HUES64 (cell line): ENCODE measurements at regions not wholly inside any gene's neighbourhood (a gene's known extent, or its start where the extent isn't known, plus 50 kb on each side); places are given as distances from the start of the nearest gene placed in this dataset.

ENCODE experiments used
- H3K27ac ChIP-seq: 2 replicates; pipeline ENCODE4 v1.7.0; 2013; ENCODE audit warnings: low read depth, low read length, inconsistent platforms
- H3K27me3 ChIP-seq: 2 replicates; pipeline ENCODE4 v1.6.1; 2013; ENCODE audit warnings: mild to moderate bottlenecking, low read length; ENCODE audit not compliant: insufficient read depth
- H3K36me3 ChIP-seq: 2 replicates; pipeline ENCODE4 v1.6.1; 2013; ENCODE audit warnings: mild to moderate bottlenecking, low read length; ENCODE audit not compliant: insufficient read depth
- H3K4me1 ChIP-seq: 2 replicates; pipeline ENCODE4 v1.6.1; 2013; ENCODE audit warnings: mild to moderate bottlenecking, low read length, moderate library complexity; ENCODE audit not compliant: insufficient read depth
- H3K4me3 ChIP-seq: 2 replicates; pipeline ENCODE4 v1.5.1; 2013; ENCODE audit warnings: mild to moderate bottlenecking, low read length, moderate library complexity
- H3K9ac ChIP-seq: 2 replicates; pipeline ENCODE4 v1.6.1; 2013; ENCODE audit warnings: mild to moderate bottlenecking, low read depth, low read length
- H3K9me3 ChIP-seq: 2 replicates; pipeline ENCODE4 v1.6.1; 2013; ENCODE audit warnings: low read depth, low read length; ENCODE audit not compliant: insufficient read depth
- WGBS: fragments of 150-250, 120-280 bp; methylation state at CpG from one replicate; pipeline ENCODE4 v1.1.7; 2013; ENCODE audit warnings: missing lambda C conversion rate; 5-methylcytosine and 5-hydroxymethylcytosine counted together

DNA sequence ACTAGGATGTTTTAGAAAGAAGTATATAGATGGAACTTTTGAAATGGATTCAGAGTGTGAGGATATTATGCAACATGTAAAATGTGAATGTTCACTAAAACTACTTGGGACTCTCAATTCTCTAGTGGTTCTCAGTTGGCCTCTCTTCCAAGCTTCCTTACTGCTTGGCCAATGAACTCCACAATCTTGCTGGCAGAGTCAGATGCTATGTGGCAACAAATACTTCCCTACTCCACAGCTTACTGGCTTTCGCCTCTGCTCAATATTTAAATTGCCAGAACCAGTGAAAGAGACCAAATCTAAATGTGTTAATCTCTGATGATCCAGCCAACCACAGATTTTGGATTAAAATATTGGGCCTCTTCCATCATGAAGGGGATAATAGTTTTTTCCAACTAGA is 138.4 kb downstream of the HTR1B start:
- Histone ChIP-seq H3K9ac (no peak overlapping the region), H3K4me3 (no peak overlapping the region), H3K4me1 (no peaks in the 10 kb centered on the region), H3K27me3 (no peaks in the 10 kb centered on the region), H3K27ac (no peak overlapping the region), H3K9me3 (no peaks in the 10 kb centered on the region), H3K36me3 (no peaks in the 10 kb centered on the region)
- 100% methylated on average over 1 of the region's 1 CpG for WGBS

DNA sequence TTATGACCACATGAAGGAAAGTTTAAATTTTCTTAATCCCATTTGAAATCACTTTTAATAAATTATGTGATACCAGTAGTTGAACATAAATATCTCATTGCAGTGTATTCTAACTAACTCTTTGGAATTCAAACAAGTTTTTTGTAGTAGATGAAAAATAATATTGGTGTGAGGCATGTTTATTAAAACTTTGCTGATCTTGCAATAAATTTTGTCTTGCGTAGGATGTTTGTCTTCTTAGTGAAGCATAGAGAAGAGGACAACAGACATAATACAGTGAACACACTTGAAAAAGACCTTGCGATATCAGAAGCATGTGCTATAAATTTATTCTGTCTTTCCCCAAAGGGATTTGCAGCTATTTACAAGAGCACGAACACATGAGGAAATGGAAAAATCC is 140.7 kb downstream of the HTR1B start:
- Histone ChIP-seq H3K4me1 (no peaks in the 10 kb centered on the region), H3K9ac (no peak overlapping the region), H3K36me3 (no peaks in the 10 kb centered on the region), H3K4me3 (no peak overlapping the region), H3K27ac (no peak overlapping the region), H3K27me3 (no peaks in the 10 kb centered on the region), H3K9me3 (no peaks in the 10 kb centered on the region)
- WGBS = 98% methylated on average over 3 of the region's 3 CpGs

DNA sequence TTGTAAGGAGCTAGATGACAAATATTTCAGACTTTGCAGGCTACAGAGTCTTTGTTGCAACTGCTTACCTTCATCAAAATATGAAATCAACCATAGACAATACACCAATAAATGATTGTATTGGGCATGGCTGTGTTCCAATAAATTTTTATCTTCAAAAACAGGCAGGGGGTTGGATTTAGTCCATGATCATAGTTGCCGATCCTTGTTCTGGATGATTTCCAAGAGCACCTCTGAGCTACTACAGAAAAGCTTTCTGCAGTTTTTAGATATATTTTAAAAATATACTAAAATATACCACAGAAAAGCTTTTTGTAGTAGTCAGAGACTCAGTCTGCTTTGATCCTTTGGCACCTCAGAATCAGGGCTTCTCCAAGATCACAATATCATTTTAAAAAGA is 145.0 kb downstream of the HTR1B start:
- H3K27me3 ChIP-seq = no peaks in the 10 kb centered on the region
- no peak overlapping the region for H3K27ac ChIP-seq
- no peaks in the 10 kb centered on the region for H3K9me3 ChIP-seq
- H3K36me3 ChIP-seq = no peaks in the 10 kb centered on the region
- no peak overlapping the region for H3K9ac ChIP-seq
- H3K4me3 ChIP-seq = no peak overlapping the region
- WGBS = 83% methylated on average over 1 of the region's 1 CpG
- H3K4me1 ChIP-seq = no peaks in the 10 kb centered on the region

GRCh38 chr6:77313595-77313994 is 149.7 kb downstream of the HTR1B start:
- H3K36me3 ChIP-seq = no peaks in the 10 kb centered on the region
- H3K4me1 ChIP-seq = no peaks in the 10 kb centered on the region
- H3K27me3 ChIP-seq = no peaks in the 10 kb centered on the region
- no peak overlapping the region for H3K9ac ChIP-seq
- no peak overlapping the region for H3K4me3 ChIP-seq
- no peak overlapping the region for H3K27ac ChIP-seq
- H3K9me3 ChIP-seq = no peaks in the 10 kb centered on the region
- 89% methylated on average over 1 of the region's 1 CpG for WGBS

- Histone ChIP-seq H3K4me3 (no peak overlapping the region), H3K9me3 (no peaks in the 10 kb centered on the region), H3K27me3 (no peaks in the 10 kb centered on the region), H3K4me1 (no peaks in the 10 kb centered on the region), H3K9ac (no peak overlapping the region), H3K36me3 (no peaks in the 10 kb centered on the region), H3K27ac (no peak overlapping the region)
- no CpG with 5 or more reads among the region's 1 CpG for WGBS
Measured at GRCh38 chr6:77299931-77300330, 163.4 kb downstream of the HTR1B start.

DNA sequence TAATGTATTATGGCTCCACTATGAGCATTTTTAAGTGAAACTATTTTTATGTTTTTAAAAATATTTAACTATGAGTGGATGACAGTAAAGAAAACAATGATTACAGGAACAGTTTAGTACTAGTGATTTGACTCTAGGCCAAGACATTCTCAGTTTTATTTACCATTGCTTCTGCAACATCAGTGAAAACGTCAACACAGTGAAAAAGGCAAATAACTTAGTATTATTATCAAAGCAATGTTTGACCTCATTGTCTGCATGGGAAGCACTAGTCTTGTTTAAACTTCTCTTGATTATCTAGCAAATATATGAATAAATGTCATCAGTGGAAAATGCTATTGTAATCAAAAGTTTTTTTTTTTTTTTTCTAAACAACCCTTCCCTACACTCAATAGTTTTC is 165.0 kb downstream of the HTR1B start:
- Histone ChIP-seq H3K4me3 (no peak overlapping the region), H3K36me3 (no peaks in the 10 kb centered on the region), H3K27ac (no peak overlapping the region), H3K4me1 (peaks cover 2% of the 10 kb centered on the region; the same call in 1 of the 2 replicates), H3K9me3 (no peaks in the 10 kb centered on the region), H3K27me3 (no peaks in the 10 kb centered on the region), H3K9ac (no peak overlapping the region)
- WGBS = 86% methylated on average over 1 of the region's 1 CpG

- Histone ChIP-seq H3K9me3 (no peaks in the 10 kb centered on the region), H3K4me1 (peaks cover 5% of the 10 kb centered on the region; the same call in 1 of the 2 replicates), H3K9ac (no peak overlapping the region), H3K4me3 (no peak overlapping the region), H3K36me3 (no peaks in the 10 kb centered on the region), H3K27me3 (no peaks in the 10 kb centered on the region), H3K27ac (no peak overlapping the region)
- 94% methylated on average over 7 of the region's 7 CpGs for WGBS
Measured at GRCh38 chr6:77292564-77293546, 170.4 kb downstream of the HTR1B start.

DNA sequence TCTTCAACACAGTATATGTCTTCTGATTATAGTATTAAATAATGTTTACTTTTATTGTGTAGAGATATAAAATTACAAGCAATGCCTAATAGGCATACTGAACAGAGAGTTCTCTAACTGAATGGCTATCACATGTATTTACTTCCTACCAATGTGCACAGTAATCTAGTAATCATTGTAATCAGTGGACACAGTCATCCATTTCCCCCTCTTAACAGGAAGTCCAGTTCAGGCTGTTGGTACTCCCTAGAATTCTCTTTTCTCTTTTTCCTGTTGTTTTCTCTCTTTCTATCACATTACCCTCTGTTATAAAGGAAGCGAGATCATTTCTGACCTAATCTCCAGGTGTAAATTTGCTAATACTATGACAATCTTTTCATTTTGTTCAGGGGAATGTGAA is 172.5 kb downstream of the HTR1B start:
- H3K4me1 ChIP-seq = peaks cover 5% of the 10 kb centered on the region; the same call in 1 of the 2 replicates
- H3K9ac ChIP-seq = no peak overlapping the region
- H3K9me3 ChIP-seq = no peaks in the 10 kb centered on the region
- no peaks in the 10 kb centered on the region for H3K27me3 ChIP-seq
- H3K27ac ChIP-seq = no peak overlapping the region
- no peaks in the 10 kb centered on the region for H3K36me3 ChIP-seq
- no peak overlapping the region for H3K4me3 ChIP-seq
- 100% methylated on average over 1 of the region's 1 CpG for WGBS

DNA sequence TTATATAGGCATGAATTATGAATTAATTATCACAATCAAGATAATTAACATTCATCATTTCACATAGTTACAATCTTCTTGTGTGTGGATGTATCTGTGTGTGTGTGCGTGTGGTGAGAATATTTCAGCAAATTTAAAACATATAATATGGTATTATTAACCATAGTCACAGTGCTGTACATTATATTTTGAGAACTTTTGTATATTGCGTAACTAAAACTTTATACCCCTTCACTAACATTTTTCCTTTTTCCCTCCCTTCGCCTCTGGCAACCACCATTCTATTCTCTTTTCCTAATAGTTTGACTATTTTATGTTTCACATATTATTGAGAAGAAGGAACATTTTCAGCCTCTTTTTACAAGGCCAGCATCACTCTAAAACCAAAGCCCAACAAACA is 176.8 kb downstream of the HTR1B start:
- no peaks in the 10 kb centered on the region for H3K4me1 ChIP-seq
- H3K4me3 ChIP-seq = no peak overlapping the region
- no peak overlapping the region for H3K27ac ChIP-seq
- WGBS = 88% methylated on average over 2 of the region's 3 CpGs
- no peaks in the 10 kb centered on the region for H3K36me3 ChIP-seq
- H3K9me3 ChIP-seq = no peaks in the 10 kb centered on the region
- H3K27me3 ChIP-seq = no peaks in the 10 kb centered on the region
- H3K9ac ChIP-seq = no peak overlapping the region

DNA sequence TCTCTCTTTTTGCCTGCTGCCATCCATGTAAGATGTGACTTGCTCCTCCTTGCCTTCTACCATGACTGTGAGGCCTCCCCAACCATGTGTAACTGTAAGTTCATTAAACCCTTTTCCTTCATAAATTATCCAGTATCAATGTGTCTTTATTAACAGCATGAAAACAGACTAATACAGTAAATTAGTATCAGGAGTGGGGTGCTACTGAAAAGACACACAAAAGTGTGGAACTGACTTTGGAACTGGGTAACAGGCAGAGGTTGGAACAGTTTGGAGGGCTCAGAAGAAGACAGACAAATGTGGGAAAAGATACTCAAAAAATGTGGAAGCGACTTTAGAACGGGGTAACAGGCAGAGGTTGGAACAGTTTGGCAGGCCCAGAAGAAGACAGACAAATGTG is 189.4 kb downstream of the HTR1B start:
- Histone ChIP-seq H3K27ac (no peak overlapping the region), H3K9me3 (peaks cover 33% of the 10 kb centered on the region), H3K4me1 (no peaks in the 10 kb centered on the region), H3K36me3 (no peaks in the 10 kb centered on the region), H3K9ac (no peak overlapping the region), H3K27me3 (no peaks in the 10 kb centered on the region), H3K4me3 (no peak overlapping the region)
- 66% methylated on average over 2 of the region's 2 CpGs for WGBS

- Histone ChIP-seq H3K9me3 (no peaks in the 10 kb centered on the region), H3K27ac (no peak overlapping the region)
- 80% methylated on average over 5 of the region's 6 CpGs for WGBS
Measured at GRCh38 chr6:77264970-77265369, 198.3 kb downstream of the HTR1B start.

More at GRCh38 chr6:77264970-77265369, 198.3 kb downstream of the HTR1B start:
- no peaks in the 10 kb centered on the region for H3K36me3 ChIP-seq
- H3K4me3 ChIP-seq = no peak overlapping the region
- no peak overlapping the region for H3K9ac ChIP-seq
- H3K27me3 ChIP-seq = no peaks in the 10 kb centered on the region
- no peaks in the 10 kb centered on the region for H3K4me1 ChIP-seq
